Neural cell (in vitro differentiated cells): ENCODE measurements at regions not wholly inside any gene's neighbourhood (a gene's known extent, or its start where the extent isn't known, plus 50 kb on each side); places are given as distances from the start of the nearest gene placed in this dataset.
"Not testable (repeated sequence)": the region's sequence is repeated elsewhere in the genome, so short reads cannot be mapped to it uniquely, and the experiment has no call there.

ENCODE experiments used
- H2AFZ ChIP-seq: fragments of 200-600, 300-800 bp; sonication (generic), shearing (Covaris generic); 2 replicates; pipeline ENCODE4 v1.6.0; 2014; ENCODE audit warnings: low read depth, mild to moderate bottlenecking, antibody characterized with exemption, low read length, moderate library complexity
- H3F3A ChIP-seq: fragments of 200-600 bp; shearing (Covaris generic); 2 replicates; pipeline ENCODE4 v1.6.1; 2016; ENCODE audit warnings: mild to moderate bottlenecking, moderate library complexity, mixed read lengths, antibody characterized with exemption, low read length; ENCODE audit not compliant: insufficient read depth, poor library complexity, severe bottlenecking
- H3K27ac ChIP-seq: fragments of 200-600, 300-800 bp; sonication (generic), shearing (Covaris generic); 2 replicates; pipeline ENCODE4 v1.5.1; 2014; ENCODE audit warnings: mild to moderate bottlenecking, low read length, moderate library complexity
- H3K27me3 ChIP-seq: fragments of 300-800, 200-600 bp; sonication (generic), shearing (Covaris generic); 2 replicates; pipeline ENCODE4 v1.6.0; 2014; ENCODE audit warnings: mild to moderate bottlenecking, low read depth, low read length, moderate library complexity; ENCODE audit not compliant: insufficient read depth
- H3K36me3 ChIP-seq: fragments of 300-800, 200-600 bp; sonication (generic), shearing (Covaris generic); 2 replicates; pipeline ENCODE4 v1.5.1; 2014; ENCODE audit warnings: mild to moderate bottlenecking, antibody characterized with exemption, low read length, moderate library complexity; ENCODE audit not compliant: insufficient read depth
- H3K4me2 ChIP-seq: fragments of 300-800, 200-600 bp; sonication (generic), shearing (Covaris generic); 2 replicates; pipeline ENCODE4 v1.6.0; 2014; ENCODE audit warnings: mild to moderate bottlenecking, low read length
- H3K4me3 ChIP-seq: fragments of 300-800, 200-600 bp; sonication (generic), shearing (Covaris generic); 2 replicates; pipeline ENCODE4 v1.5.1; 2014; ENCODE audit warnings: mild to moderate bottlenecking, low read length, moderate library complexity
- H3K79me2 ChIP-seq: fragments of 200-600 bp; shearing (Covaris generic); replicated peaks from 2 replicates; pipeline ENCODE4 v1.6.0; 2014; ENCODE audit warnings: mild to moderate bottlenecking, low read length, moderate library complexity; ENCODE audit not compliant: insufficient read depth
- H3K9ac ChIP-seq: fragments of 300-800, 200-600 bp; sonication (generic), shearing (Covaris generic); 2 replicates; pipeline ENCODE4 v1.6.1; 2016; ENCODE audit warnings: mild to moderate bottlenecking, low read length, mixed read lengths
- H3K9me2 ChIP-seq: fragments of 200-600 bp; shearing (Covaris generic); 2 replicates; pipeline ENCODE4 v1.6.1; 2016; ENCODE audit warnings: mild to moderate bottlenecking, low read length, mixed read lengths; ENCODE audit not compliant: insufficient read depth
- H3K9me3 ChIP-seq: fragments of 200-600, 300-800 bp; sonication (generic), shearing (Covaris generic); 2 replicates; pipeline ENCODE4 v1.6.1; 2016; ENCODE audit warnings: mild to moderate bottlenecking, mixed run types, low read length, moderate library complexity, mixed read lengths
- H4K20me1 ChIP-seq: fragments of 200-600 bp; shearing (Covaris generic); 2 replicates; pipeline ENCODE4 v1.6.1; 2016; ENCODE audit warnings: mild to moderate bottlenecking, mixed run types; ENCODE audit not compliant: insufficient read depth
- EP300 ChIP-seq: fragments of 450-650 bp; conservative IDR thresholded peaks from 2 replicates; pipeline ENCODE4 v1.6.1; 2014; ENCODE audit warnings: antibody characterized with exemption, mild to moderate bottlenecking, moderate library complexity; ENCODE audit not compliant: poor library complexity, severe bottlenecking
- EZH2 ChIP-seq: fragments of 200-600, 300-800 bp; shearing (Covaris generic), sonication (generic); IDR thresholded peaks from 2 replicates; pipeline ENCODE4 v1.6.1; 2014; ENCODE audit warnings: antibody characterized with exemption, low read length, borderline replicate concordance, mild to moderate bottlenecking; ENCODE audit not compliant: insufficient read depth, poor library complexity, severe bottlenecking
- MXI1 ChIP-seq: fragments of 450-650 bp; conservative IDR thresholded peaks from 2 replicates; pipeline ENCODE4 v1.6.1; 2014; ENCODE audit warnings: antibody characterized with exemption, mild to moderate bottlenecking; ENCODE audit not compliant: poor library complexity, severe bottlenecking
- POLR2AphosphoS5 ChIP-seq: IDR thresholded peaks from 2 replicates; pipeline ENCODE4 v1.6.1; 2012
- RAD21 ChIP-seq: fragments of 450-650 bp; conservative IDR thresholded peaks from 2 replicates; pipeline ENCODE4 v1.6.1; 2014; ENCODE audit warnings: antibody characterized with exemption, mild to moderate bottlenecking, moderate library complexity
- SMC3 ChIP-seq: fragments of 450-650 bp; conservative IDR thresholded peaks from 2 replicates; pipeline ENCODE4 v1.6.1; 2014; ENCODE audit warnings: antibody characterized with exemption, mild to moderate bottlenecking, moderate library complexity; ENCODE audit not compliant: poor library complexity
- TAF1 ChIP-seq: IDR thresholded peaks from 2 replicates; pipeline ENCODE4 v1.6.1; 2012; ENCODE audit warnings: low read depth
- TF ChIP-seq, protein P1 (sequence below): IDR thresholded peaks from 2 replicates; pipeline ENCODE4 v1.6.1; 2012; ENCODE audit warnings: borderline replicate concordance
- TF ChIP-seq, protein P2 (sequence below): fragments of 450-650 bp; IDR thresholded peaks from 2 replicates; pipeline ENCODE4 v1.5.1; 2014; ENCODE audit warnings: antibody characterized with exemption, mild to moderate bottlenecking, moderate library complexity; ENCODE audit not compliant: poor library complexity, severe bottlenecking

DNA sequence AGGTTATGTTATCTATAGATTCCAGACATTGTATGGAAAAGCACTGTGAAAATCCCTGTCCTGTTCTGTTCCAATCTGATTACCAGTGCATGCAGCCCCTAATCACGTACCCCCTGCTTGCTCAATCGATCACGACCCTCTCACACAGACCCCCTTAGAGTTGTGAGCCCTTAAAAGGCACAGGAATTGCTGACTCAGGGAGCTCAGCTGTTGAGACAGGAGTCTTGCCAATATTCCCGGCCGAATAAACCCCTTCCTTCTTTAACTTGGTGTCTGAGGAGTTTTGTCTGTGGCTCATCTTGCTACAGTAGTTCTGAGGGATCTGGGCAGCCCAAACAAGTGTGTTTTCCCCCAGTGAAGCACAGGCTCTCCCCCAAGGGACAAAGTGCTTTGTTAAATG, 596.3 kb upstream of the EPHA5 start:
- H3K36me3 ChIP-seq, H3K27me3 ChIP-seq, H3K9me3 ChIP-seq, H3K27ac ChIP-seq, H3K9me2 ChIP-seq, H3K4me3 ChIP-seq, H3K9ac ChIP-seq, H3K79me2 ChIP-seq, H3F3A ChIP-seq, H3K4me2 ChIP-seq, H4K20me1 ChIP-seq, H2AFZ ChIP-seq: not testable (repeated sequence)

DNA sequence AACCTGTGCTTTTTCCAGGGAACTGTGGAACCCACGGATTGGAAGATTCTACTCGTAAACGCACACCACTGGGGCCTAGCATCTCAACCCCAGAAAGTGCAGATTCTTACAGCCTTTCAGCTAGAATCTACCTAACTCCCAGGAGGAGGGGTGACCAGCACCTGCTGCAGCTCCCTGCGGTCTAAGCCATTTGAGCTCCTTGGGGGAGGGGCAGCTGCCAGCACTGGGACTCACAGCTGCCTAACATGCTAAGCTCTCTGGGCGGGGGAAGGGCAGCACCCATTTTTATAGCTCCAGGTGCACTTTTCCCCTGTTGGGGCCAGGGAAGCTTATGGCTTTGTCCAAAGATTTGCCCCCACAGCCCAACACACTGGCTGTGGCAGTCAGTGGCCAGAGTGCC, 595.7 kb upstream of the EPHA5 start:
- Histone ChIP-seq H3K27me3 (no peaks in the 10 kb centered on the region), H3K4me2 (no peak overlapping the region), H3K9me2 (no peaks in the 10 kb centered on the region), H4K20me1 (no peaks in the 10 kb centered on the region), H3K9me3 (no peaks in the 10 kb centered on the region), H3F3A (no peaks in the 10 kb centered on the region), H3K79me2 (no peaks in the 10 kb centered on the region), H3K36me3 (no peaks in the 10 kb centered on the region), H3K4me3 (no peak overlapping the region), H3K9ac (no peak overlapping the region), H2AFZ (no peak overlapping the region), H3K27ac (no peak overlapping the region)
- TF ChIP-seq RAD21, result no peak
- TF ChIP-seq, protein P1, sequence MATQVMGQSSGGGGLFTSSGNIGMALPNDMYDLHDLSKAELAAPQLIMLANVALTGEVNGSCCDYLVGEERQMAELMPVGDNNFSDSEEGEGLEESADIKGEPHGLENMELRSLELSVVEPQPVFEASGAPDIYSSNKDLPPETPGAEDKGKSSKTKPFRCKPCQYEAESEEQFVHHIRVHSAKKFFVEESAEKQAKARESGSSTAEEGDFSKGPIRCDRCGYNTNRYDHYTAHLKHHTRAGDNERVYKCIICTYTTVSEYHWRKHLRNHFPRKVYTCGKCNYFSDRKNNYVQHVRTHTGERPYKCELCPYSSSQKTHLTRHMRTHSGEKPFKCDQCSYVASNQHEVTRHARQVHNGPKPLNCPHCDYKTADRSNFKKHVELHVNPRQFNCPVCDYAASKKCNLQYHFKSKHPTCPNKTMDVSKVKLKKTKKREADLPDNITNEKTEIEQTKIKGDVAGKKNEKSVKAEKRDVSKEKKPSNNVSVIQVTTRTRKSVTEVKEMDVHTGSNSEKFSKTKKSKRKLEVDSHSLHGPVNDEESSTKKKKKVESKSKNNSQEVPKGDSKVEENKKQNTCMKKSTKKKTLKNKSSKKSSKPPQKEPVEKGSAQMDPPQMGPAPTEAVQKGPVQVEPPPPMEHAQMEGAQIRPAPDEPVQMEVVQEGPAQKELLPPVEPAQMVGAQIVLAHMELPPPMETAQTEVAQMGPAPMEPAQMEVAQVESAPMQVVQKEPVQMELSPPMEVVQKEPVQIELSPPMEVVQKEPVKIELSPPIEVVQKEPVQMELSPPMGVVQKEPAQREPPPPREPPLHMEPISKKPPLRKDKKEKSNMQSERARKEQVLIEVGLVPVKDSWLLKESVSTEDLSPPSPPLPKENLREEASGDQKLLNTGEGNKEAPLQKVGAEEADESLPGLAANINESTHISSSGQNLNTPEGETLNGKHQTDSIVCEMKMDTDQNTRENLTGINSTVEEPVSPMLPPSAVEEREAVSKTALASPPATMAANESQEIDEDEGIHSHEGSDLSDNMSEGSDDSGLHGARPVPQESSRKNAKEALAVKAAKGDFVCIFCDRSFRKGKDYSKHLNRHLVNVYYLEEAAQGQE, result no peak
- TF ChIP-seq EP300, result no peak
- no peak for TF ChIP-seq TAF1
- no peak for TF ChIP-seq MXI1
- TF ChIP-seq POLR2AphosphoS5, result no peak
- TF ChIP-seq, protein P2, sequence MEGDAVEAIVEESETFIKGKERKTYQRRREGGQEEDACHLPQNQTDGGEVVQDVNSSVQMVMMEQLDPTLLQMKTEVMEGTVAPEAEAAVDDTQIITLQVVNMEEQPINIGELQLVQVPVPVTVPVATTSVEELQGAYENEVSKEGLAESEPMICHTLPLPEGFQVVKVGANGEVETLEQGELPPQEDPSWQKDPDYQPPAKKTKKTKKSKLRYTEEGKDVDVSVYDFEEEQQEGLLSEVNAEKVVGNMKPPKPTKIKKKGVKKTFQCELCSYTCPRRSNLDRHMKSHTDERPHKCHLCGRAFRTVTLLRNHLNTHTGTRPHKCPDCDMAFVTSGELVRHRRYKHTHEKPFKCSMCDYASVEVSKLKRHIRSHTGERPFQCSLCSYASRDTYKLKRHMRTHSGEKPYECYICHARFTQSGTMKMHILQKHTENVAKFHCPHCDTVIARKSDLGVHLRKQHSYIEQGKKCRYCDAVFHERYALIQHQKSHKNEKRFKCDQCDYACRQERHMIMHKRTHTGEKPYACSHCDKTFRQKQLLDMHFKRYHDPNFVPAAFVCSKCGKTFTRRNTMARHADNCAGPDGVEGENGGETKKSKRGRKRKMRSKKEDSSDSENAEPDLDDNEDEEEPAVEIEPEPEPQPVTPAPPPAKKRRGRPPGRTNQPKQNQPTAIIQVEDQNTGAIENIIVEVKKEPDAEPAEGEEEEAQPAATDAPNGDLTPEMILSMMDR, result no peak
- TF ChIP-seq SMC3, result no peak
- TF ChIP-seq EZH2, result no peak

DNA sequence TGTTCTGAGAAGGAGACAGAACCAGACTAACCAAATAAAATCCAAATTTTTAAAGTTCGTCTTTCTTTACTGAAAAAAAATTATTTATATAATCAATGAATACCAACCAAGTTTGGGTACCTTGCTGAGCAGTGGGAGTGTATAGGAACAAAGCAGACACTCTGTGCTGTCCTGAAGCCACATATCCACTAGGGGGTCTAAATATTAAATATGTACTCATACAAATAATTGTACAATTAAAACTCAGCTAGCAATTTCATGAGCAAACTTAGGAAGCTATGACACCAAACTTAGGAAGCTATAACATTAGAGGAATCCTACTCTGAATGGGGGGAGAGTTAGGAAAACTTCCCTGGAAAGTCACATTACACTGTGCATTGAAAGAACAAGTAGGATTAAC, 582.0 kb upstream of the EPHA5 start:
- Histone ChIP-seq H3K4me3 (no peak overlapping the region), H3K4me2 (no peak overlapping the region), H3K9me2 (no peaks in the 10 kb centered on the region), H4K20me1 (no peaks in the 10 kb centered on the region), H3K79me2 (no peaks in the 10 kb centered on the region), H3K36me3 (no peaks in the 10 kb centered on the region), H3K27ac (no peak overlapping the region), H3K9me3 (no peaks in the 10 kb centered on the region), H3K27me3 (no peaks in the 10 kb centered on the region), H2AFZ (no peak overlapping the region), H3F3A (no peaks in the 10 kb centered on the region), H3K9ac (no peak overlapping the region)
- TF ChIP-seq SMC3, result no peak
- TF ChIP-seq POLR2AphosphoS5, result no peak
- TF ChIP-seq, protein P2, result no peak
- TF ChIP-seq TAF1, result no peak
- TF ChIP-seq MXI1, result no peak
- no peak for TF ChIP-seq EP300
- no peak for TF ChIP-seq RAD21
- TF ChIP-seq, protein P1, result no peak
- TF ChIP-seq EZH2, result no peak
